Thoracic aorta (tissue), 2 donors: ENCODE measurements at regions not wholly inside any gene's neighbourhood (a gene's known extent, or its start where the extent isn't known, plus 50 kb on each side); places are given as distances from the start of the nearest gene placed in this dataset.

ENCODE experiments used
- ATAC-seq: fragments of 150-250 bp; one replicate; pipeline ENCODE4 v1.8.0; 2017; ENCODE audit warnings: low read depth; ENCODE audit not compliant: insufficient number of reproducible peaks, low FRiP score
- DNase-seq: peaks from one replicate; pipeline ENCODE4 v3.0.0-alpha.2; 2020; ENCODE audit warnings: low spot score
- H3K27ac ChIP-seq, 2 donors: fragments of 200-600 bp; sonication (generic); 1 replicate in 1 of 2; 2 replicates in 1 of 2; pipeline ENCODE4 v1.5.1; 2016; ENCODE audit warnings: mild to moderate bottlenecking in 2 of 2, moderate library complexity in 2 of 2
- H3K27me3 ChIP-seq: fragments of 200-600 bp; sonication (generic); replicated peaks from 2 replicates; pipeline ENCODE4 v1.6.0; 2016; ENCODE audit warnings: mild to moderate bottlenecking; ENCODE audit not compliant: insufficient read depth
- H3K36me3 ChIP-seq: fragments of 200-600 bp; sonication (generic); one replicate; pipeline ENCODE4 v1.5.1; 2016
- H3K4me1 ChIP-seq, 2 donors: fragments of 200-600 bp; sonication (generic); 1 replicate in 1 of 2; 2 replicates in 1 of 2; pipeline versions ENCODE4 v1.5.1 to v1.6.0; 2016; ENCODE audit warnings: low read depth in 2 of 2, mild to moderate bottlenecking in 1 of 2; ENCODE audit not compliant: control insufficient read depth in 1 of 2
- H3K4me3 ChIP-seq: fragments of 200-600 bp; sonication (generic); 2 replicates; pipeline ENCODE4 v1.5.1; 2016; ENCODE audit warnings: mild to moderate bottlenecking
- H3K9me3 ChIP-seq: fragments of 200-600 bp; sonication (generic); 2 replicates; pipeline ENCODE4 v1.5.1; 2016
- TF ChIP-seq, protein P1 (sequence below): fragments of 200-600 bp; sonication (generic); IDR thresholded peaks from one replicate; pipeline ENCODE4 v1.5.1; 2019; ENCODE audit warnings: antibody characterized with exemption

DNA sequence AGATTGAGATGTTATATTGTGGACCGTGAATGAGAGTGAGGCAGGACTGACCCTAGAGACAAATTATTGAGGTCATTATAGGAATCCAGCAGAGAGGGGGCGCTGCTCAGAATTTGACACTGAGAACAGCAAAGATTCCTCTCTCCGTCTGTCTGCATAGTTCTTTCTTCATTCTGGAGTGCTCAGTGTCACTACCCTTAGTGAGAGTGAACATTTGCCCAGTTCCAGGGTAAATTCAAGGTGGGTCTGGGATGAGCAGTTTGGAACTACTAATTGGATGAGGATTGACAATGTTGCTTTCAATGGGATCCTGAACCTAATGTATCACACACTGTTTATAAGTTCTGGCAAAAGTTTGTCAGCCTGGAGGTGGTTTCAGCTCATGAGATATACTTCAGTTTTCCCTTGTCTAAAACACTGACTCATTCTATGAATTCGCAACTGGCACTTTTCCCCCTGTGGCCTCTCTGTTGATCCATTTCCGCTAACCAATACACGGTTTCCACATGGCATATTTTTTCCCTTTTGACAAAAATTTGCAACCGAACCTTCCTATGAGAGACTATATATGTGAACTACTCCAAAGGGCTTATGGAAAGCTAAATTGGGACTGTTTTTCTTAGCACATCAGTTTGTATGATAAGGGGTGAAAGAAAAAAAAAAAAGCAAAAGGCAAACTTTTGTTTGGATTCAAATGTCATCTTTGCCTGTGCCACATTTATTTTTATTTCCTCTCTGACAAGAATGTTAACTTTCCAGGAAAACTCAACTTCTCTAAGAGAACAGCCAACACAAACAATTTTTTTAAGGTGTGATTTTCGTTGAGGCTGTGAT lies 1240.7 kb upstream of the WWC1 start:
- H3K9me3 ChIP-seq, result no peaks in the 10 kb centered on the region
- no peaks in the 10 kb centered on the region for H3K4me1 ChIP-seq
- ATAC-seq (no peak), DNase-seq (no peak)
- no peak overlapping the region for H3K27ac ChIP-seq
- no peak overlapping the region for H3K4me3 ChIP-seq
- H3K27me3 ChIP-seq, result no peaks in the 10 kb centered on the region
- TF ChIP-seq, protein P1, sequence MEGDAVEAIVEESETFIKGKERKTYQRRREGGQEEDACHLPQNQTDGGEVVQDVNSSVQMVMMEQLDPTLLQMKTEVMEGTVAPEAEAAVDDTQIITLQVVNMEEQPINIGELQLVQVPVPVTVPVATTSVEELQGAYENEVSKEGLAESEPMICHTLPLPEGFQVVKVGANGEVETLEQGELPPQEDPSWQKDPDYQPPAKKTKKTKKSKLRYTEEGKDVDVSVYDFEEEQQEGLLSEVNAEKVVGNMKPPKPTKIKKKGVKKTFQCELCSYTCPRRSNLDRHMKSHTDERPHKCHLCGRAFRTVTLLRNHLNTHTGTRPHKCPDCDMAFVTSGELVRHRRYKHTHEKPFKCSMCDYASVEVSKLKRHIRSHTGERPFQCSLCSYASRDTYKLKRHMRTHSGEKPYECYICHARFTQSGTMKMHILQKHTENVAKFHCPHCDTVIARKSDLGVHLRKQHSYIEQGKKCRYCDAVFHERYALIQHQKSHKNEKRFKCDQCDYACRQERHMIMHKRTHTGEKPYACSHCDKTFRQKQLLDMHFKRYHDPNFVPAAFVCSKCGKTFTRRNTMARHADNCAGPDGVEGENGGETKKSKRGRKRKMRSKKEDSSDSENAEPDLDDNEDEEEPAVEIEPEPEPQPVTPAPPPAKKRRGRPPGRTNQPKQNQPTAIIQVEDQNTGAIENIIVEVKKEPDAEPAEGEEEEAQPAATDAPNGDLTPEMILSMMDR, result no peak
- no peaks in the 10 kb centered on the region for H3K36me3 ChIP-seq

GRCh38 chr5:167051402-167051768 lies 1240.1 kb upstream of the WWC1 start:
- no peak for ATAC-seq
- H3K27ac ChIP-seq, result no peak overlapping the region
- no peaks in the 10 kb centered on the region for H3K27me3 ChIP-seq

GRCh38 chr5:167052791-167053190 lies 1238.7 kb upstream of the WWC1 start:
- H3K27me3 ChIP-seq, result no peaks in the 10 kb centered on the region
- no peak overlapping the region for H3K4me3 ChIP-seq
- no peak for ATAC-seq
- H3K27ac ChIP-seq, result no peak overlapping the region
- H3K9me3 ChIP-seq, result no peaks in the 10 kb centered on the region
- no peaks in the 10 kb centered on the region for H3K36me3 ChIP-seq
- no peak for DNase-seq
- no peaks in the 10 kb centered on the region for H3K4me1 ChIP-seq
- TF ChIP-seq, protein P1, result no peak

More at GRCh38 chr5:167051402-167051768, 1240.1 kb upstream of the WWC1 start:
- no peak for DNase-seq
- no peaks in the 10 kb centered on the region for H3K36me3 ChIP-seq
- H3K4me1 ChIP-seq, result no peaks in the 10 kb centered on the region
- no peak overlapping the region for H3K4me3 ChIP-seq
- TF ChIP-seq, protein P1, result no peak
- H3K9me3 ChIP-seq, result no peaks in the 10 kb centered on the region

DNA sequence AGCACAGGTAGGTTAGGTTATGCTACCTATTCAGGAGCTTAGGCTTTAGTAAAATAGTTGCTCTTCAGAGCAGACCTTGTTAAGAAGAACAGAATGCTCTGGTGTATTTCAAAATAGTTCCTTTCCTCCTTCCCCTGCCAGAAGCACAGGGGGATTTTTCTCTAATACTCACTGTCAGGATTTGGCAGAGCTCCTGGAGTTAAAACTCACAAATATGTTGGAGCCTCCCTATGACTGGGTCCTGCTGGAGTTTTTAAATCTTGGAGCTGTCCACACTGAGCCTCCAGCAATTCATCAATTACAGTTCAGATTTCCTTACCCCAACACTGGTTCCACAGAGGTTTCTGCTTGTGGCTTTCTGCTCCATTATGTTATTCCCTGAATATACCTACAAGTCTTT lies 1233.8 kb upstream of the WWC1 start:
- ATAC-seq (no peak), DNase-seq (no peak)
- no peak overlapping the region for H3K27ac ChIP-seq

GRCh38 chr5:167061695-167062094 lies 1229.8 kb upstream of the WWC1 start:
- TF ChIP-seq, protein P1, result no peak
- Histone ChIP-seq H3K9me3 (no peaks in the 10 kb centered on the region), H3K4me1 (no peaks in the 10 kb centered on the region), H3K27me3 (no peaks in the 10 kb centered on the region), H3K36me3 (no peaks in the 10 kb centered on the region), H3K4me3 (no peak overlapping the region), H3K27ac (no peak overlapping the region)
- ATAC-seq, result no peak
- no peak for DNase-seq

More for the DNA sequence above, 1233.8 kb upstream of the WWC1 start:
- Histone ChIP-seq H3K4me1 (no peaks in the 10 kb centered on the region), H3K4me3 (no peak overlapping the region), H3K36me3 (no peaks in the 10 kb centered on the region), H3K9me3 (no peaks in the 10 kb centered on the region), H3K27me3 (no peaks in the 10 kb centered on the region)
- TF ChIP-seq, protein P1, result no peak
